ENCODE measurements at regions not wholly inside any gene's neighbourhood (a gene's known extent, or its start where the extent isn't known, plus 50 kb on each side); places are given as distances from the start of the nearest gene placed in this dataset.
A peak's percentile ranks its signal among the peaks of the same experiment; 100 is the strongest.

- no peak for DNase-seq
Observed at GRCh38 chr14:94717808-94718207, 52.1 kb downstream of the GSC start.

GRCh38 chr14:94716976-94717375 lies 52.9 kb downstream of the GSC start:
- DNase-seq, result no peak

GRCh38 chr14:94713115-94713514 lies 56.8 kb downstream of the GSC start:
- DNase-seq, result no peak

- no peak for DNase-seq
Observed at GRCh38 chr14:94710731-94711130, 59.2 kb downstream of the GSC start.

GRCh38 chr14:94707494-94707893 lies 62.4 kb downstream of the GSC start:
- no peak for DNase-seq

- DNase-seq, result no peak
Observed at GRCh38 chr14:94706133-94706532, 63.8 kb downstream of the GSC start.

- no peak for DNase-seq
Observed at GRCh38 chr14:94702629-94703028, 67.3 kb downstream of the GSC start.

- no peak for DNase-seq
Observed at GRCh38 chr14:94701861-94702370, 68.0 kb downstream of the GSC start.

GRCh38 chr14:94700336-94700735 lies 69.6 kb downstream of the GSC start:
- DNase-seq, result no peak

- no peak for DNase-seq
Observed at GRCh38 chr14:94699831-94700230, 70.1 kb downstream of the GSC start.

GRCh38 chr14:94697773-94698556 lies 71.9 kb downstream of the GSC start:
- DNase-seq, result no peak

- no peak for DNase-seq
Observed at GRCh38 chr14:94696518-94696917, 73.4 kb downstream of the GSC start.

GRCh38 chr14:94695231-94695630 lies 74.7 kb downstream of the GSC start:
- no peak for DNase-seq

GRCh38 chr14:94691660-94692034 lies 78.3 kb downstream of the GSC start:
- no peak for DNase-seq

- DNase-seq, result no peak
Observed at GRCh38 chr14:94690896-94691659, 78.8 kb downstream of the GSC start.

- DNase-seq, result no peak
Observed at GRCh38 chr14:94690486-94690885, 78.3 kb downstream of the SERPINA3 start.

- DNase-seq, result no peak
Observed at GRCh38 chr14:94689985-94690400, 77.8 kb downstream of the SERPINA3 start.

GRCh38 chr14:94689218-94689984 lies 77.2 kb downstream of the SERPINA3 start:
- DNase-seq, result peak; percentile 7

- no peak for DNase-seq
Observed at GRCh38 chr14:94686511-94687160, 74.4 kb downstream of the SERPINA3 start.

- DNase-seq, result no peak
Observed at GRCh38 chr14:94685681-94686485, 73.7 kb downstream of the SERPINA3 start.

GRCh38 chr14:94685166-94685581 lies 73.0 kb downstream of the SERPINA3 start:
- DNase-seq, result peak; percentile 11

GRCh38 chr14:94682736-94683135 lies 70.5 kb downstream of the SERPINA3 start:
- DNase-seq, result no peak

All from NCI-H510A (cell line).